Spleen (tissue), 11 donors: ENCODE measurements at regions not wholly inside any gene's neighbourhood (a gene's known extent, or its start where the extent isn't known, plus 50 kb on each side); places are given as distances from the start of the nearest gene placed in this dataset.
"Not testable (repeated sequence)": the region's sequence is repeated elsewhere in the genome, so short reads cannot be mapped to it uniquely, and the experiment has no call there.

Experiments
- DNase-seq: peaks from one replicate; pipeline ENCODE4 v3.0.0-alpha.2; 2020
- H3K27ac ChIP-seq, 8 donors: fragments of 200-600 bp; sonication (generic) in 7 of 8; 1 replicate in 4 of 8; 2 replicates in 4 of 8; pipeline versions ENCODE4 v1.5.0 to v1.8.0; 2016 to 2021; ENCODE audit warnings: inconsistent platforms in 4 of 8, mild to moderate bottlenecking in 4 of 8, moderate library complexity in 1 of 8
- H3K27me3 ChIP-seq, 7 donors: fragments of 200-600 bp; sonication (generic) in 6 of 7; replicated peaks in 1 of 7; 1 replicate in 4 of 7; 2 replicates in 3 of 7; pipeline versions ENCODE4 v1.5.0 to v1.8.0; 2016 to 2021; ENCODE audit warnings: inconsistent platforms in 3 of 7, mild to moderate bottlenecking in 1 of 7
- H3K36me3 ChIP-seq, 6 donors: fragments of 200-600 bp; sonication (generic) in 5 of 6; 1 replicate in 4 of 6; 2 replicates in 2 of 6; pipeline versions ENCODE4 v1.5.0 to v1.8.0; 2016 to 2021; ENCODE audit warnings: inconsistent platforms in 2 of 6
- H3K4me1 ChIP-seq, 6 donors: fragments of 200-600 bp; sonication (generic) in 5 of 6; 1 replicate in 3 of 6; 2 replicates in 3 of 6; pipeline versions ENCODE4 v1.5.0 to v1.8.0; 2016 to 2021; ENCODE audit warnings: inconsistent platforms in 3 of 6
- H3K4me3 ChIP-seq, 8 donors: fragments of 200-600 bp; sonication (generic) in 7 of 8; 1 replicate in 4 of 8; 2 replicates in 4 of 8; pipeline versions ENCODE4 v1.5.0 to v1.8.0; 2016 to 2021; ENCODE audit warnings: inconsistent platforms in 4 of 8, mild to moderate bottlenecking in 4 of 8, moderate library complexity in 2 of 8
- H3K9me3 ChIP-seq, 8 donors: fragments of 200-600 bp; sonication (generic) in 7 of 8; 1 replicate in 4 of 8; 2 replicates in 4 of 8; pipeline versions ENCODE4 v1.5.0 to v1.8.0; 2016 to 2021; ENCODE audit warnings: inconsistent platforms in 4 of 8
- POLR2A ChIP-seq, 3 donors: fragments of 450-650 bp; IDR thresholded peaks; one replicate each; pipeline ENCODE4 v1.5.1; 2017; ENCODE audit warnings: antibody characterized with exemption in 3 of 3, mild to moderate bottlenecking in 1 of 3
- POLR2AphosphoS5 ChIP-seq, 3 donors: sonication (generic); formaldehyde crosslinking; IDR thresholded peaks; one replicate each; pipeline ENCODE4 v1.5.1; 2017; ENCODE audit warnings: antibody characterized with exemption in 3 of 3
- WGBS, 5 donors: extraction: QIAGEN DNeasy Blood & Tissue Kit in 3 of 5; methylation state at CpG; one replicate each; pipeline versions ENCODE4 v1.1.5 to v1.1.7; 2013 to 2018; 5-methylcytosine and 5-hydroxymethylcytosine counted together
- intact Hi-C: fragments of 100-400 bp; cut with DNase I; formaldehyde crosslinking; loops from one replicate; pipeline ENCODE4 v1.15.0; 2023; ENCODE audit warnings: low total_unique reads
- TF ChIP-seq, protein P1 (sequence below), 11 experiments: fragments of 200-600 bp in 7 of 11; fragments of 450-650 bp in 4 of 11; sonication (generic) in 4 of 11; IDR thresholded peaks in 8 of 11; conservative IDR thresholded peaks in 3 of 11; 1 replicate in 7 of 11; 2 replicates in 4 of 11; pipeline versions ENCODE4 v1.4.0 to v1.8.0; 2016 to 2021; ENCODE audit warnings: antibody characterized with exemption in 11 of 11, inconsistent platforms in 4 of 11, mild to moderate bottlenecking in 1 of 11
- donor health status: healthy with polysubstance abuse.
- donor health status: DM: no; HTN: no; CAD: no; lungs with moderate emphysema.
- donor health status: DM: no; HTN: no; CAD: no.
- donor health status: Bipolar disorder and iron deficiency.
- donor health status: healthy.
- donor health status: DM: no; HTN: no; CAD: no.
- donor health status: DM: yes; HTN: yes; CAD: no.

DNA sequence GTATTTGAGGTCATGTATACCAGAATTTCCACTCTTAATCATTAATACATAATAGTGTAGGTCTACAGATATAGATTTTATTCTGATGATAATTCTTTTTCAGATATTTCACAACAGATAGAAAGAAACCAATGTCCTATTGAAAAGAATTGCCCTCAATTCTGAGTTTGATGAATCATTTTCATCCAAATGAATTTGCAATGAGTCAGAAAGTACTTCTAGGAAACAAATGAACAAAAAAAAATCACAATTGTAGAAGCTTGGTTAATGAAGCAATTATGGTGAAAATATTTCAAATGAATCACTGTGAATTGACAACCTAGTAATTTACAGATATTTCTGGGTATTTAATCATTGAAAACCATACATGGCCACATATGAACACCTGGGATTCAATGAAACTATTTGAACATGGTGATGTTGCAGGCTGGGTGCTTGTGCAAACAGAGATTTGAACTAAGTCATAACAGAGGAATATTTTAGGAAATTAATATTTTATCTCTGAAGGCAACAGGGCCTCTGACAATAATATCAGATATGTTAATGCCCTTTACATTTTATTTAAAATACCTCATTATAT, 360.9 kb downstream of the SLITRK5 start:
- Histone ChIP-seq H3K27me3 (no peaks in the 10 kb centered on the region), H3K4me3 (no peak overlapping the region), H3K4me1 (no peaks in the 10 kb centered on the region), H3K36me3 (no peaks in the 10 kb centered on the region), H3K27ac (no peak overlapping the region), H3K9me3 (no peaks in the 10 kb centered on the region)
- DNase-seq: no peak
- intact Hi-C loops: no loop called here
- TF ChIP-seq POLR2A (IDR thresholded peaks at IDR 0.05) (no peak), POLR2AphosphoS5 (IDR thresholded peaks at IDR 0.05) (no peak)
- TF ChIP-seq, protein P1, sequence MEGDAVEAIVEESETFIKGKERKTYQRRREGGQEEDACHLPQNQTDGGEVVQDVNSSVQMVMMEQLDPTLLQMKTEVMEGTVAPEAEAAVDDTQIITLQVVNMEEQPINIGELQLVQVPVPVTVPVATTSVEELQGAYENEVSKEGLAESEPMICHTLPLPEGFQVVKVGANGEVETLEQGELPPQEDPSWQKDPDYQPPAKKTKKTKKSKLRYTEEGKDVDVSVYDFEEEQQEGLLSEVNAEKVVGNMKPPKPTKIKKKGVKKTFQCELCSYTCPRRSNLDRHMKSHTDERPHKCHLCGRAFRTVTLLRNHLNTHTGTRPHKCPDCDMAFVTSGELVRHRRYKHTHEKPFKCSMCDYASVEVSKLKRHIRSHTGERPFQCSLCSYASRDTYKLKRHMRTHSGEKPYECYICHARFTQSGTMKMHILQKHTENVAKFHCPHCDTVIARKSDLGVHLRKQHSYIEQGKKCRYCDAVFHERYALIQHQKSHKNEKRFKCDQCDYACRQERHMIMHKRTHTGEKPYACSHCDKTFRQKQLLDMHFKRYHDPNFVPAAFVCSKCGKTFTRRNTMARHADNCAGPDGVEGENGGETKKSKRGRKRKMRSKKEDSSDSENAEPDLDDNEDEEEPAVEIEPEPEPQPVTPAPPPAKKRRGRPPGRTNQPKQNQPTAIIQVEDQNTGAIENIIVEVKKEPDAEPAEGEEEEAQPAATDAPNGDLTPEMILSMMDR (IDR thresholded peaks at IDR 0.05 in 8 of 11, conservative IDR thresholded peaks at IDR 0.05 in 3 of 11): no peak

DNA sequence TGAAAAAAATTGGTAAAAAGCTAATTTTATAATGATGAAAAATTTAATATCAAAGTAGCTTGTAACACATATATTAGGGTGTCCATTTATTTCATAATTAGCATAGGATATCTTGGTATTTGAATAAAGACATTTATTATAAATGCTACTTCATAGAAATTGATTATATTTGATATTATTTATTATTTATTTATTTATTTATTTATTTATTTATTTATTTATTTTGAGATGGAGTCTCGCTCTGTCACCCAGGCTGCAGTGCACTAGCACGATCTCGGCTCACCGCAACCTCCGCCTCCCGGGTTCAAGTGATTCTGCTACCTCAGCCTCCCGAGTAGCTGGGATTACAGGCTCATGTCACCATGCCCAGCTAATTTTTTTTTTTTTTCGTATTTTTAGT, 365.0 kb downstream of the SLITRK5 start:
- intact Hi-C loops: not testable (repeated sequence)
- DNase-seq: peak; percentile 16

DNA sequence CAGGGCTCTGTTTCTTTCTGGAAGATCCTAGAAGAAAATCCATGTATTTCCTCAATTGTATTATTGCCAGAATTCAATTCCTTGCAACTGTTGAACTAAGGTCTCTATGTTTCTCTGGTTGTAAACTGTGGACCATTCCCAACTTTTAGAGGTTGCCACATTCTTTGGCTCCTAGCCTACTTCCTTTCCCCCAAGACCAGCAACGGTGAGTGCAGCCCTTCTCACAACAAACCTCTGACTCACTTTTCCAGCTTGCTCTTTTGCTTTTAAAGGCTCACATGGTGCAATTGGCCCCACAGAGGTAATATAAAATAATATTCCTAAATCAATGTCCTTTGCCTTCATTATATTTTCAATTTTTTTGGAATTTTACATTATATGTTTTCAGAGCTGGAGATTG, 371.3 kb downstream of the SLITRK5 start:
- TF ChIP-seq POLR2AphosphoS5 (IDR thresholded peaks at IDR 0.05): no peak
- no peak for TF ChIP-seq POLR2A (IDR thresholded peaks at IDR 0.05)
- TF ChIP-seq, protein P1 (IDR thresholded peaks at IDR 0.05 in 8 of 11, conservative IDR thresholded peaks at IDR 0.05 in 3 of 11): no peak
- Histone ChIP-seq H3K9me3 (peaks cover 0 to 6% (median 0%) of the 10 kb centered on the region in 8 donors), H3K4me3 (no peak overlapping the region), H3K27ac (no peak overlapping the region), H3K4me1 (no peaks in the 10 kb centered on the region), H3K27me3 (no peaks in the 10 kb centered on the region), H3K36me3 (no peaks in the 10 kb centered on the region)
- DNase-seq: no peak
- intact Hi-C loops: no loop called here
- WGBS, 5 donors: 44 to 93% (median 54%) methylated on average over 1 of the region's 1 CpG

More for the DNA sequence above, 365.0 kb downstream of the SLITRK5 start:
- H3K4me1 ChIP-seq, H3K4me3 ChIP-seq, H3K9me3 ChIP-seq, H3K27me3 ChIP-seq, H3K27ac ChIP-seq, H3K36me3 ChIP-seq: not testable (repeated sequence)
- WGBS, 5 donors: 79 to 96% (median 90%) methylated on average over 8 of the region's 8 CpGs

DNA sequence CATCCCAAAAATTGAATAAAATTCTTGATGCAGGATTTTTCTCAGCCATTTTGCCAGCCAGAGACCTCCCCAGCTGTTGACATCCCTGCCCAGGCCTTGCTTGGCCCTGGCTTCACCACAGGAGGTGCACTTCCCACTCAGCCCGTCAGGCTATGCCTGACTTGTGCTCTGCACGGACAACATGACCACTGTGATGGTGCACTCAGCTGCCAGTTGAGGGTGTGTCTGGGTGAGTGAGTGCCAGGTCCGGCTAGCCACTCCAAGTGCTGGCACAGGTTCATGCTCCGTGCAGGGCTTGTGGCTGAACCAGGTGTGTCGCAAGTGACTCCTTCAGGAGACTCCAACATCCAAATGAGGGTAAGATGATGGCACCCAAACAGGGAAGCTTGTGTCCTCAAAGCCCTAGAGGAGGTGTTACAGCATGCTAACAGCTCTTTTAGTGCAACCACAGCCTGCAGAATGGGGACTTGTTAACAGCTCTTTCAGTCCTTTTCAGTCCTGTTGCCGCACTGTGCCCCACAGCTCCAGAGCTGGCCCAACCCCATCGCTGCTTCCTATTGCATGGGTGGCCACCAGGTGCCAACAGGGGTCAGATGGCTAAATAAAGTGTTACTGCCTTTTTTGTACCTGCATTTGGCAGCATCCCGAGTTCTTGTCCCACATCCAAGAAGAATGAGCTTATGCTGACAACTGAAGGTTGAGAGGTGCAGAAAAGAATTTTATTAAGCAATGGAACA, 380.7 kb downstream of the SLITRK5 start:
- Histone ChIP-seq H3K9me3 (peaks cover 0 to 33% (median 18%) of the 10 kb centered on the region in 8 donors), H3K27me3 (no peaks in the 10 kb centered on the region), H3K4me3 (no peak overlapping the region), H3K36me3 (no peaks in the 10 kb centered on the region), H3K4me1 (no peaks in the 10 kb centered on the region), H3K27ac (no peak overlapping the region)
- TF ChIP-seq, protein P1 (IDR thresholded peaks at IDR 0.05 in 8 of 11, conservative IDR thresholded peaks at IDR 0.05 in 3 of 11): no peak
- no peak for TF ChIP-seq POLR2AphosphoS5 (IDR thresholded peaks at IDR 0.05)
- TF ChIP-seq POLR2A (IDR thresholded peaks at IDR 0.05): no peak
- intact Hi-C loops: no loop called here
- 73 to 86% (median 80%) methylated on average over 4 to 8 of the region's 8 CpGs for WGBS, 5 donors
- peak; percentile 51 for DNase-seq
